Ishikawa (cell line): ENCODE measurements at regions not wholly inside any gene's neighbourhood (a gene's known extent, or its start where the extent isn't known, plus 50 kb on each side); places are given as distances from the start of the nearest gene placed in this dataset.

Experiments used
- CEBPB ChIP-seq: IDR thresholded peaks from 2 replicates; pipeline ENCODE4 v1.6.1; 2012
- CREB1 ChIP-seq: IDR thresholded peaks from 2 replicates; pipeline ENCODE4 v1.6.1; 2012; ENCODE audit warnings: low read depth
- EGR1 ChIP-seq: IDR thresholded peaks from 2 replicates; pipeline ENCODE4 v1.6.1; 2012
- EP300 ChIP-seq: IDR thresholded peaks from 2 replicates; pipeline ENCODE4 v1.6.1; 2012; ENCODE audit warnings: borderline replicate concordance
- FOXM1 ChIP-seq: IDR thresholded peaks from 2 replicates; pipeline ENCODE4 v1.6.1; 2012; ENCODE audit warnings: low read depth, borderline replicate concordance
- MAX ChIP-seq: IDR thresholded peaks from 2 replicates; pipeline ENCODE4 v1.6.1; 2012
- NFIC ChIP-seq: IDR thresholded peaks from 2 replicates; pipeline ENCODE4 v1.6.1; 2012
- RAD21 ChIP-seq: IDR thresholded peaks from 2 replicates; pipeline ENCODE4 v1.6.1; 2012; ENCODE audit warnings: low read depth
- REST ChIP-seq: IDR thresholded peaks from 2 replicates; pipeline ENCODE4 v1.6.1; 2012; ENCODE audit warnings: low read depth, mild to moderate bottlenecking
- TAF1 ChIP-seq: IDR thresholded peaks from 2 replicates; pipeline ENCODE4 v1.6.1; 2012; ENCODE audit warnings: low read depth, mild to moderate bottlenecking
- TCF12 ChIP-seq: IDR thresholded peaks from 2 replicates; pipeline ENCODE4 v1.6.1; 2012; ENCODE audit warnings: low read depth
- TEAD4 ChIP-seq: IDR thresholded peaks from 2 replicates; pipeline ENCODE4 v1.6.1; 2012
- USF1 ChIP-seq: IDR thresholded peaks from 2 replicates; pipeline ENCODE4 v1.6.1; 2012
- YY1 ChIP-seq: IDR thresholded peaks from 2 replicates; pipeline ENCODE4 v1.6.1; 2012; ENCODE audit warnings: low read depth
- ZBTB7A ChIP-seq: IDR thresholded peaks from 2 replicates; pipeline ENCODE4 v1.6.1; 2012; ENCODE audit warnings: low read depth

- TF ChIP-seq EGR1 (no peak), EP300 (no peak), REST (no peak), TCF12 (no peak), FOXM1 (no peak), MAX (no peak), TEAD4 (no peak), CEBPB (no peak), RAD21 (no peak), TAF1 (no peak), ZBTB7A (no peak), NFIC (no peak), YY1 (no peak), USF1 (no peak), CREB1 (no peak)
Observed at GRCh38 chr20:10739566-10739965, 65.8 kb upstream of the JAG1 start.

- TF ChIP-seq USF1 (no peak), RAD21 (no peak), REST (no peak), TEAD4 (no peak), EP300 (no peak), MAX (no peak), FOXM1 (no peak), CREB1 (no peak), EGR1 (no peak), ZBTB7A (no peak), CEBPB (no peak), TCF12 (no peak), NFIC (no peak), YY1 (no peak), TAF1 (no peak)
Observed at GRCh38 chr20:10741060-10741459, 67.3 kb upstream of the JAG1 start.

- TF ChIP-seq NFIC (no peak), TCF12 (no peak), ZBTB7A (no peak), TEAD4 (no peak), EP300 (no peak), CEBPB (no peak), FOXM1 (no peak), YY1 (no peak), EGR1 (no peak), USF1 (no peak), MAX (no peak), CREB1 (no peak), RAD21 (no peak), TAF1 (no peak), REST (no peak)
Observed at GRCh38 chr20:10745790-10746189, 72.0 kb upstream of the JAG1 start.

- TF ChIP-seq TAF1 (no peak), NFIC (no peak), YY1 (0 out of 2 replicates have a peak, but pooled peaks have one; percentile 40), MAX (peak; percentile 60; the same call in 1 of the 2 replicates), FOXM1 (no peak), REST (no peak), EP300 (peak; percentile 53; the same call in 1 of the 2 replicates), RAD21 (no peak), USF1 (no peak), TCF12 (no peak), CEBPB (peak; percentile 58), CREB1 (no peak), TEAD4 (peak; percentile 43), EGR1 (no peak), ZBTB7A (no peak)
Observed at GRCh38 chr20:10747019-10747418, 73.2 kb upstream of the JAG1 start.
